HG03571 (cell line): ENCODE measurements at regions not wholly inside any gene's neighbourhood (a gene's known extent, or its start where the extent isn't known, plus 50 kb on each side); places are given as distances from the start of the nearest gene placed in this dataset.

Experiments used
- ATAC-seq: cut with Tn5 transposase; IDR thresholded peaks from one replicate; pipeline ENCODE4 v1.9.1; 2021; ENCODE audit not compliant: unreplicated experiment

GRCh38 chr18:60146220-60146960 is 226.2 kb downstream of the MC4R start:
- ATAC-seq: peak; percentile 78

GRCh38 chr18:60145776-60146175 is 226.8 kb downstream of the MC4R start:
- ATAC-seq: no peak

GRCh38 chr18:60134806-60135205 is 235.0 kb downstream of the PMAIP1 start:
- no peak for ATAC-seq

- no peak for ATAC-seq
Measured at GRCh38 chr18:60130284-60130683, 230.5 kb downstream of the PMAIP1 start.

- no peak for ATAC-seq
Measured at GRCh38 chr18:60123031-60123430, 223.2 kb downstream of the PMAIP1 start.

- ATAC-seq: no peak
Measured at GRCh38 chr18:60122339-60122738, 222.5 kb downstream of the PMAIP1 start.

GRCh38 chr18:60120231-60120750 is 220.5 kb downstream of the PMAIP1 start:
- no peak for ATAC-seq

- no peak for ATAC-seq
Measured at GRCh38 chr18:60117321-60117720, 217.5 kb downstream of the PMAIP1 start.

- ATAC-seq: no peak
Measured at GRCh38 chr18:60113396-60113795, 213.6 kb downstream of the PMAIP1 start.

GRCh38 chr18:60112369-60112768 is 212.6 kb downstream of the PMAIP1 start:
- no peak for ATAC-seq

- ATAC-seq: no peak
Measured at GRCh38 chr18:60111525-60111924, 211.7 kb downstream of the PMAIP1 start.

- ATAC-seq: no peak
Measured at GRCh38 chr18:60110836-60111235, 211.0 kb downstream of the PMAIP1 start.

GRCh38 chr18:60100778-60101177 is 201.0 kb downstream of the PMAIP1 start:
- no peak for ATAC-seq

GRCh38 chr18:60099709-60100108 is 199.9 kb downstream of the PMAIP1 start:
- ATAC-seq: no peak

- no peak for ATAC-seq
Measured at GRCh38 chr18:60096428-60096827, 196.6 kb downstream of the PMAIP1 start.

GRCh38 chr18:60092073-60092472 is 192.3 kb downstream of the PMAIP1 start:
- ATAC-seq: no peak

- ATAC-seq: no peak
Measured at GRCh38 chr18:60090170-60090569, 190.4 kb downstream of the PMAIP1 start.

- ATAC-seq: no peak
Measured at GRCh38 chr18:60082790-60083189, 183.0 kb downstream of the PMAIP1 start.

- no peak for ATAC-seq
Measured at GRCh38 chr18:60082282-60082681, 182.5 kb downstream of the PMAIP1 start.

- no peak for ATAC-seq
Measured at GRCh38 chr18:60075477-60075876, 175.7 kb downstream of the PMAIP1 start.

- no peak for ATAC-seq
Measured at GRCh38 chr18:60070631-60071030, 170.8 kb downstream of the PMAIP1 start.

GRCh38 chr18:60069145-60069544 is 169.3 kb downstream of the PMAIP1 start:
- ATAC-seq: no peak
